ENCODE measurements at regions not wholly inside any gene's neighbourhood (a gene's known extent, or its start where the extent isn't known, plus 50 kb on each side); places are given as distances from the start of the nearest gene placed in this dataset.

GRCh38 chr9:119868694-119869093 is 499.5 kb upstream of the BRINP1 start:
- CTCF ChIA-PET: no interaction called here
- Histone ChIP-seq H3K27ac (ENCODE audit: low read length) (no peak overlapping the region), H3K27me3 (ENCODE audit: control insufficient read depth, insufficient read depth, low read length) (no peaks in the 10 kb centered on the region), H3K4me1 (ENCODE audit: control insufficient read depth, insufficient read depth, low read length) (no peaks in the 10 kb centered on the region), H3K36me3 (ENCODE audit: control insufficient read depth, insufficient read depth, low read length) (no peaks in the 10 kb centered on the region), H3K4me3 (ENCODE audit: low read depth in 2 of 2, low read length in 2 of 2) (no peak overlapping the region), H3K9me3 (ENCODE audit: control insufficient read depth, insufficient read depth, low read depth, low read length) (no peaks in the 10 kb centered on the region)
- BruUV-seq (replicated peaks): no TSS peak
- intact Hi-C loops (cut with micrococcal nuclease; ENCODE audit: unreplicated experiment) (no loop called here), in situ Hi-C loops (cut with HindIII; ENCODE audit: low pct_unique_long_range_greater_than_20kb, low sequenced_read_pairs) (no loop called here)
- POLR2A ChIA-PET: no interaction called here
- DNase-seq (ENCODE audit: low read depth, low spot score): no peak
- ATAC-seq: no peak
- TF ChIP-seq TCF7L2 (IDR thresholded peaks at IDR 0.05; ENCODE audit: low read depth, low read length): no peak
- no peak for TF ChIP-seq SIN3A (IDR thresholded peaks at IDR 0.05; ENCODE audit: borderline replicate concordance, insufficient read depth, low read depth, low read length)
- no peak for TF ChIP-seq POLR2AphosphoS5 (IDR thresholded peaks at IDR 0.05; ENCODE audit: low read depth, low read length)

- in situ Hi-C loops (cut with HindIII; ENCODE audit: low pct_unique_long_range_greater_than_20kb, low sequenced_read_pairs): no loop called here
- BruUV-seq (replicated peaks): no TSS peak
- Histone ChIP-seq H3K9me3 (ENCODE audit: control insufficient read depth, insufficient read depth, low read depth, low read length) (no peaks in the 10 kb centered on the region), H3K4me3 (ENCODE audit: low read depth in 2 of 2, low read length in 2 of 2) (no peak overlapping the region), H3K27me3 (ENCODE audit: control insufficient read depth, insufficient read depth, low read length) (no peaks in the 10 kb centered on the region), H3K27ac (ENCODE audit: low read length) (no peak overlapping the region), H3K4me1 (ENCODE audit: control insufficient read depth, insufficient read depth, low read length) (no peaks in the 10 kb centered on the region), H3K36me3 (ENCODE audit: control insufficient read depth, insufficient read depth, low read length) (no peaks in the 10 kb centered on the region)
- TF ChIP-seq POLR2AphosphoS5 (IDR thresholded peaks at IDR 0.05; ENCODE audit: low read depth, low read length): no peak
- no peak for TF ChIP-seq TCF7L2 (IDR thresholded peaks at IDR 0.05; ENCODE audit: low read depth, low read length)
- no peak for TF ChIP-seq CTCF (IDR thresholded peaks at IDR 0.05)
- no peak for TF ChIP-seq REST (IDR thresholded peaks at IDR 0.05; ENCODE audit: insufficient read depth in 1 of 2, low read depth in 2 of 2, low read length in 1 of 2)
- no peak for TF ChIP-seq SIN3A (IDR thresholded peaks at IDR 0.05; ENCODE audit: borderline replicate concordance, insufficient read depth, low read depth, low read length)
- POLR2A ChIA-PET: no interaction called here
- CTCF ChIA-PET: no interaction called here
- DNase-seq (ENCODE audit: low read depth, low spot score): no peak
- intact Hi-C loops (cut with micrococcal nuclease; ENCODE audit: unreplicated experiment): no loop called here
- no peak for ATAC-seq
These were observed 492.6 kb upstream of the BRINP1 start for GRCh38 chr9:119861842-119862241.

GRCh38 chr9:119859128-119859527 is 489.9 kb upstream of the BRINP1 start:
- no peak overlapping the region for H3K27ac ChIP-seq (ENCODE audit: low read length)
- POLR2A ChIA-PET: no interaction called here
- CTCF ChIA-PET: no interaction called here
- intact Hi-C loops (cut with micrococcal nuclease; ENCODE audit: unreplicated experiment): no loop called here
- no TSS peak for BruUV-seq (replicated peaks)
- ATAC-seq: no peak
- H3K4me1 ChIP-seq (ENCODE audit: control insufficient read depth, insufficient read depth, low read length): no peaks in the 10 kb centered on the region
- in situ Hi-C loops (cut with HindIII; ENCODE audit: low pct_unique_long_range_greater_than_20kb, low sequenced_read_pairs): no loop called here
- H3K36me3 ChIP-seq (ENCODE audit: control insufficient read depth, insufficient read depth, low read length): no peaks in the 10 kb centered on the region
- no peaks in the 10 kb centered on the region for H3K9me3 ChIP-seq (ENCODE audit: control insufficient read depth, insufficient read depth, low read depth, low read length)
- H3K4me3 ChIP-seq (ENCODE audit: low read depth in 2 of 2, low read length in 2 of 2): no peak overlapping the region
- no peaks in the 10 kb centered on the region for H3K27me3 ChIP-seq (ENCODE audit: control insufficient read depth, insufficient read depth, low read length)
- no peak for DNase-seq (ENCODE audit: low read depth, low spot score)
- TF ChIP-seq CTCF (IDR thresholded peaks at IDR 0.05): no peak
- TF ChIP-seq POLR2AphosphoS5 (IDR thresholded peaks at IDR 0.05; ENCODE audit: low read depth, low read length): no peak
- TF ChIP-seq REST (IDR thresholded peaks at IDR 0.05; ENCODE audit: insufficient read depth in 1 of 2, low read depth in 2 of 2, low read length in 1 of 2): no peak
- TF ChIP-seq SIN3A (IDR thresholded peaks at IDR 0.05; ENCODE audit: borderline replicate concordance, insufficient read depth, low read depth, low read length): no peak
- no peak for TF ChIP-seq TCF7L2 (IDR thresholded peaks at IDR 0.05; ENCODE audit: low read depth, low read length)
